CD4-positive, alpha-beta T cell (primary cell): ENCODE measurements at regions not wholly inside any gene's neighbourhood (a gene's known extent, or its start where the extent isn't known, plus 50 kb on each side); places are given as distances from the start of the nearest gene placed in this dataset.

Experiments used
- ATAC-seq: fragments of 200-7000 bp; cut with Tn5 transposase; one replicate; pipeline ENCODE4 v1.10.0; 2022; ENCODE audit warnings: mild to moderate bottlenecking; ENCODE audit not compliant: poor library complexity
- CTCF ChIA-PET: fragments of 350-600 bp; sonication (Branson Sonifier 250); formaldehyde crosslinking; loops from one replicate; lab custom pipeline; 2021; ENCODE audit warnings: antibody characterized with exemption, inconsistent platforms; lab: Charles Lee
- POLR2A ChIA-PET: fragments of 350-600 bp; sonication (Branson Sonifier 250); formaldehyde crosslinking; loops from one replicate; lab custom pipeline; 2021; ENCODE audit warnings: antibody characterized with exemption, inconsistent platforms; lab: Charles Lee
- DNase-seq, 14 experiments: peaks; one replicate each; pipeline ENCODE4 v3.0.0-alpha.2; 2013 to 2020; ENCODE audit warnings: mixed read lengths in 2 of 14
- H3K27ac ChIP-seq, 2 donors: one replicate each; pipeline versions ENCODE4 v1.5.1 to v1.7.0; 2013; ENCODE audit warnings: low read length in 2 of 2, low read depth in 1 of 2, mild to moderate bottlenecking in 1 of 2
- H3K27me3 ChIP-seq, 2 experiments: 1 replicate in 1 of 2; 2 replicates in 1 of 2; pipeline versions ENCODE4 v1.6.1 to v1.7.0; 2013; ENCODE audit warnings: low read length in 2 of 2, control low read depth in 1 of 2, mild to moderate bottlenecking in 1 of 2, moderate library complexity in 1 of 2; ENCODE audit not compliant: insufficient read depth in 2 of 2, control insufficient read depth in 1 of 2
- H3K36me3 ChIP-seq: one replicate; pipeline ENCODE4 v1.6.1; 2013; ENCODE audit warnings: low read length, control low read depth; ENCODE audit not compliant: insufficient read depth
- H3K4me1 ChIP-seq: one replicate; pipeline ENCODE4 v1.6.1; 2013; ENCODE audit warnings: low read length, control low read depth; ENCODE audit not compliant: insufficient read depth
- H3K4me3 ChIP-seq: one replicate; pipeline ENCODE4 v1.5.1; 2013; ENCODE audit warnings: mild to moderate bottlenecking, low read length, moderate library complexity
- H3K9me3 ChIP-seq, 2 experiments: 1 replicate in 1 of 2; 2 replicates in 1 of 2; pipeline versions ENCODE4 v1.6.1 to v1.7.0; 2013; ENCODE audit warnings: low read length in 2 of 2, mild to moderate bottlenecking in 2 of 2, control low read depth in 1 of 2, moderate library complexity in 1 of 2; ENCODE audit not compliant: control insufficient read depth in 1 of 2, insufficient read depth in 1 of 2
- H3K27ac Mint-ChIP-seq: one replicate; pipeline ENCODE4 v1.8.0; 2020; ENCODE audit warnings: mixed read lengths
- H3K27me3 Mint-ChIP-seq: one replicate; pipeline ENCODE4 v1.8.0; 2021; ENCODE audit warnings: mixed read lengths
- H3K36me3 Mint-ChIP-seq: one replicate; pipeline ENCODE4 v1.8.0; 2021; ENCODE audit warnings: low read depth, mixed read lengths
- H3K4me1 Mint-ChIP-seq: one replicate; pipeline ENCODE4 v1.8.0; 2021; ENCODE audit warnings: low read depth, mixed read lengths
- H3K4me3 Mint-ChIP-seq: one replicate; pipeline ENCODE4 v1.8.0; 2020; ENCODE audit warnings: mild to moderate bottlenecking, mixed read lengths
- H3K9me3 Mint-ChIP-seq: one replicate; pipeline ENCODE4 v1.8.0; 2020; ENCODE audit warnings: mixed read lengths
- CTCF ChIP-seq: fragments of 200-600 bp; IDR thresholded peaks from one replicate; pipeline ENCODE4 v1.8.0; 2022; ENCODE audit warnings: antibody characterized with exemption, mild to moderate bottlenecking
- intact Hi-C, 2 experiments: fragments of 100-400 bp; cut with DNase I in 1 of 2; cut with micrococcal nuclease in 1 of 2; formaldehyde crosslinking; loops; one replicate each; pipeline versions ENCODE4 v1.15.1 to v1.9.0; 2023 to 2025; cut with DNase I, micrococcal nuclease

DNA sequence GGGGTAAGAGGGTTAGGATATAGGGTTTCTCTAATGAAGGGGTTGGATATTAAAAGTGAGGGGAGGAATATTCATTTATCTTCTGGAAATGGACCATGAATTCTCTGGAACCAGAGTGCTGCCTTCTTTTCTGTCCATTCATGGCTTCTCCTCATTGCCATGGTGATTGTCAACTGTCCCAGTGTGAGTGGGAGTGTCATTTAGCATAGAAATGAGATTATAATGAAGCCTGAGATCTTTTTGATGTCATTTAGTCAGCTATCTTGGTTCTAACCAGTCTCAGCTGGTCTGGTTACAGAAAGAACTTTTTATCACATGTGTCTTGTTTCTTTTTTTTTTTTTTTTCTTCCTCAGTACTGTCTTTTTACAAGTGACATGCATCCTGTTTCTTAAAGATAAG is 497.3 kb upstream of the PITX2 start:
- POLR2A ChIA-PET, result no interaction called here
- TF ChIP-seq CTCF, result no peak
- Mint-ChIP-seq H3K9me3 (peaks cover 8% of the 10 kb centered on the region), H3K27me3 (no peaks in the 10 kb centered on the region), H3K4me3 (no peak overlapping the region), H3K36me3 (no peaks in the 10 kb centered on the region), H3K4me1 (no peaks in the 10 kb centered on the region), H3K27ac (no peak overlapping the region)
- intact Hi-C loops, result no loop called here
- Histone ChIP-seq H3K27me3 (no peaks in the 10 kb centered on the region), H3K4me3 (no peak overlapping the region), H3K27ac (no peak overlapping the region), H3K36me3 (no peaks in the 10 kb centered on the region), H3K9me3 (peaks cover 0 to 4% of the 10 kb centered on the region in 2 experiments), H3K4me1 (no peaks in the 10 kb centered on the region)
- DNase-seq, result no peak
- ATAC-seq, result no peak
- CTCF ChIA-PET, result interaction anchor here (1.5 kb wide), 1 partner anchor 23 kb away, joined by 4 read pairs; no protein-coding TSS in a partner anchor

DNA sequence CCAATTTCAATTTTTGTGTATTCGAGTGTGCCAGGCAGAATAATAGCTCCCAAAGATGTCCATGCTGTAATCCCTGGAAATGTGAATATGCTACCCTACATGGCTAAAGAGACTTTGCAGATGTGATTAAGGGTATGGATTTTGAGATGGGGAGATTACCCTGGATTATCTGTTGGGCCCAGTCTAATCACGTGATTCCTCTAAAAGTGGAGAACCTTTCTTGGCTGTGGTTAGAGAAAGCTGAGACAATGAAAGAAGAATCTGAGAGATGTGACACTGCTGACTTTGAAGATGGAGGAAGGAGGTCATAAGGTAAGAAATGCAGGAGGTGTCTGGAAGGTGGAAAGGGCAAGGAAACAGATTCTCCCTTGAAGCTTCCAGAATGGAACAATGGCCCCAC is 503.5 kb upstream of the PITX2 start:
- intact Hi-C loops, result no loop called here

DNA sequence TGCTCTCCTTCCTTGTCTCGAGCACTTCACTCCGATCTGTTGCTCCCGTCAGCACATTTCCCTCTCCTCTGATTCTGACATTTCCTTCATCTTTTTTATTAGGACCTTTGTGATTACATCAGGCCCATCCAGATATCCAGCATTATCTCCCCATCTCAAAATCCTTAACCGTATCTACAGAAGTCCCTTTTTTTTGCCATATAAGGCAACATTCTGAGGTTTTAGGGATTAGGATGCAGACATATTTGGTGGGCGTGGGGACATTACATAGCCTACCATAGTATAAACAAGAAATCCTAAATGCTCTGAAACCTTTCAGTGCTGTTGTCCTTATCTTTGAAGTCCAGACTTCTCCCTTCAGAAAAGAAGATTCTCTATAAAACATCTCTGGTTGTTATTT is 505.0 kb upstream of the PITX2 start:
- Histone ChIP-seq H3K36me3 (no peaks in the 10 kb centered on the region), H3K4me3 (no peak overlapping the region), H3K4me1 (no peaks in the 10 kb centered on the region), H3K27me3 (no peaks in the 10 kb centered on the region), H3K9me3 (no peaks in the 10 kb centered on the region), H3K27ac (no peak overlapping the region)
- ATAC-seq (no peak), DNase-seq (no peak)
- ChIA-PET CTCF (no interaction called here), POLR2A (no interaction called here)
- H3K27ac Mint-ChIP-seq, result no peak overlapping the region
- no peak for TF ChIP-seq CTCF
- H3K36me3 Mint-ChIP-seq, result no peaks in the 10 kb centered on the region
- intact Hi-C loops, result no loop called here
- no peaks in the 10 kb centered on the region for H3K27me3 Mint-ChIP-seq
- peaks cover 7% of the 10 kb centered on the region for H3K9me3 Mint-ChIP-seq
- H3K4me3 Mint-ChIP-seq, result no peak overlapping the region
- H3K4me1 Mint-ChIP-seq, result no peaks in the 10 kb centered on the region

More for the DNA sequence above, 503.5 kb upstream of the PITX2 start:
- DNase-seq (no peak), ATAC-seq (no peak)
- Histone ChIP-seq H3K36me3 (no peaks in the 10 kb centered on the region), H3K9me3 (no peaks in the 10 kb centered on the region), H3K27me3 (no peaks in the 10 kb centered on the region), H3K4me3 (no peak overlapping the region), H3K27ac (no peak overlapping the region), H3K4me1 (no peaks in the 10 kb centered on the region)
- ChIA-PET CTCF (no interaction called here), POLR2A (no interaction called here)
- TF ChIP-seq CTCF, result no peak
- Mint-ChIP-seq H3K9me3 (peaks cover 7% of the 10 kb centered on the region), H3K4me3 (no peak overlapping the region), H3K27ac (no peak overlapping the region), H3K27me3 (no peaks in the 10 kb centered on the region), H3K4me1 (no peaks in the 10 kb centered on the region), H3K36me3 (no peaks in the 10 kb centered on the region)
